Left ventricle myocardium inferior (tissue), 1 donor: ENCODE measurements at regions not wholly inside any gene's neighbourhood (a gene's known extent, or its start where the extent isn't known, plus 50 kb on each side); places are given as distances from the start of the nearest gene placed in this dataset.

Source experiments
- DNase-seq: peaks from one replicate; pipeline ENCODE4 v3.0.0-alpha.2; 2020
- H3K27ac ChIP-seq: fragments of 200-600 bp; replicated peaks from 2 replicates; pipeline ENCODE4 v1.8.0; 2021
- H3K27me3 ChIP-seq: fragments of 200-600 bp; 2 replicates; pipeline ENCODE4 v1.8.0; 2021; ENCODE audit warnings: low read depth
- H3K36me3 ChIP-seq: fragments of 200-600 bp; 2 replicates; pipeline ENCODE4 v1.8.0; 2021
- H3K4me1 ChIP-seq: fragments of 200-600 bp; 2 replicates; pipeline ENCODE4 v1.8.0; 2021
- H3K4me3 ChIP-seq: fragments of 200-600 bp; 2 replicates; pipeline ENCODE4 v1.8.0; 2021; ENCODE audit warnings: mild to moderate bottlenecking, moderate library complexity
- H3K9me3 ChIP-seq: fragments of 200-600 bp; replicated peaks from 2 replicates; pipeline ENCODE4 v1.8.0; 2021
- CTCF ChIP-seq: fragments of 200-600 bp; IDR thresholded peaks from 2 replicates; pipeline ENCODE4 v1.8.0; 2021; ENCODE audit warnings: antibody characterized with exemption, mild to moderate bottlenecking, borderline replicate concordance
- intact Hi-C: fragments of 100-400 bp; cut with micrococcal nuclease; formaldehyde crosslinking; loops from one replicate; pipeline ENCODE4 v1.11.0; 2022
- donor health status: DM: no; HTN: yes; CAD: no; lungs with severe emphysema.

- H3K9me3 ChIP-seq: no peaks in the 10 kb centered on the region
- no peak overlapping the region for H3K27ac ChIP-seq
- no peaks in the 10 kb centered on the region for H3K36me3 ChIP-seq
- DNase-seq: no peak
- H3K27me3 ChIP-seq: peaks cover 53% of the 10 kb centered on the region
- TF ChIP-seq CTCF: no peak
- H3K4me1 ChIP-seq: no peaks in the 10 kb centered on the region
- H3K4me3 ChIP-seq: no peak overlapping the region
- intact Hi-C loops: no loop called here
These were observed 92.3 kb upstream of the BACE2 start for GRCh38 chr21:41075656-41076055.

GRCh38 chr21:41076064-41076463 is 91.9 kb upstream of the BACE2 start:
- Histone ChIP-seq H3K9me3 (no peaks in the 10 kb centered on the region), H3K4me1 (no peaks in the 10 kb centered on the region), H3K27me3 (peaks cover 52% of the 10 kb centered on the region), H3K27ac (no peak overlapping the region), H3K36me3 (no peaks in the 10 kb centered on the region), H3K4me3 (no peak overlapping the region)
- DNase-seq: no peak
- intact Hi-C loops: no loop called here
- no peak for TF ChIP-seq CTCF

- H3K4me1 ChIP-seq: no peaks in the 10 kb centered on the region
- no peak for TF ChIP-seq CTCF
- DNase-seq: no peak
- peaks cover 47% of the 10 kb centered on the region for H3K27me3 ChIP-seq
- H3K9me3 ChIP-seq: no peaks in the 10 kb centered on the region
- no peak overlapping the region for H3K27ac ChIP-seq
- intact Hi-C loops: no loop called here
- no peak overlapping the region for H3K4me3 ChIP-seq
- H3K36me3 ChIP-seq: no peaks in the 10 kb centered on the region
These were observed 88.8 kb upstream of the BACE2 start for GRCh38 chr21:41079159-41079558.

GRCh38 chr21:41080485-41081121 is 87.4 kb upstream of the BACE2 start:
- Histone ChIP-seq H3K27ac (no peak overlapping the region), H3K4me3 (no peak overlapping the region), H3K4me1 (no peaks in the 10 kb centered on the region), H3K9me3 (no peaks in the 10 kb centered on the region), H3K27me3 (peaks cover 58% of the 10 kb centered on the region), H3K36me3 (no peaks in the 10 kb centered on the region)
- intact Hi-C loops: no loop called here
- no peak for TF ChIP-seq CTCF
- no peak for DNase-seq

GRCh38 chr21:41086569-41086968 is 81.4 kb upstream of the BACE2 start:
- H3K4me3 ChIP-seq: no peak overlapping the region
- H3K4me1 ChIP-seq: no peaks in the 10 kb centered on the region
- no peaks in the 10 kb centered on the region for H3K36me3 ChIP-seq
- intact Hi-C loops: no loop called here
- DNase-seq: no peak
- H3K27me3 ChIP-seq: peaks cover 42% of the 10 kb centered on the region
- no peaks in the 10 kb centered on the region for H3K9me3 ChIP-seq
- no peak for TF ChIP-seq CTCF
- H3K27ac ChIP-seq: no peak overlapping the region
